Immature natural killer cell (primary cell): ENCODE measurements at regions not wholly inside any gene's neighbourhood (a gene's known extent, or its start where the extent isn't known, plus 50 kb on each side); places are given as distances from the start of the nearest gene placed in this dataset.

Source experiments
- DNase-seq, 3 donors: peaks; one replicate each; pipeline ENCODE4 v3.0.0; 2022; ENCODE audit warnings: mixed read lengths in 1 of 3
- H3K27ac Mint-ChIP-seq, 6 donors: one replicate each; pipeline ENCODE4 v1.8.0; 2020; ENCODE audit warnings: mixed read lengths in 6 of 6, mild to moderate bottlenecking in 5 of 6, inconsistent platforms in 4 of 6, moderate library complexity in 3 of 6
- H3K27me3 Mint-ChIP-seq, 3 donors: one replicate each; pipeline ENCODE4 v1.8.0; 2020 to 2021; ENCODE audit warnings: low read depth in 3 of 3, mild to moderate bottlenecking in 3 of 3, mixed read lengths in 3 of 3, moderate library complexity in 3 of 3, inconsistent platforms in 1 of 3
- H3K36me3 Mint-ChIP-seq, 3 donors: one replicate each; pipeline ENCODE4 v1.8.0; 2020; ENCODE audit warnings: mixed read lengths in 3 of 3, inconsistent platforms in 2 of 3, mild to moderate bottlenecking in 2 of 3
- H3K4me1 Mint-ChIP-seq, 2 donors: one replicate each; pipeline ENCODE4 v1.8.0; 2020; ENCODE audit warnings: inconsistent platforms in 2 of 2, mild to moderate bottlenecking in 2 of 2, mixed read lengths in 2 of 2, moderate library complexity in 1 of 2
- H3K4me3 Mint-ChIP-seq, 5 donors: one replicate each; pipeline ENCODE4 v1.8.0; 2020; ENCODE audit warnings: mild to moderate bottlenecking in 5 of 5, mixed read lengths in 5 of 5, inconsistent platforms in 3 of 5, moderate library complexity in 3 of 5
- H3K9me3 Mint-ChIP-seq, 6 donors: one replicate each; pipeline ENCODE4 v1.8.0; 2020; ENCODE audit warnings: mild to moderate bottlenecking in 6 of 6, mixed read lengths in 6 of 6, inconsistent platforms in 4 of 6, moderate library complexity in 3 of 6

DNA sequence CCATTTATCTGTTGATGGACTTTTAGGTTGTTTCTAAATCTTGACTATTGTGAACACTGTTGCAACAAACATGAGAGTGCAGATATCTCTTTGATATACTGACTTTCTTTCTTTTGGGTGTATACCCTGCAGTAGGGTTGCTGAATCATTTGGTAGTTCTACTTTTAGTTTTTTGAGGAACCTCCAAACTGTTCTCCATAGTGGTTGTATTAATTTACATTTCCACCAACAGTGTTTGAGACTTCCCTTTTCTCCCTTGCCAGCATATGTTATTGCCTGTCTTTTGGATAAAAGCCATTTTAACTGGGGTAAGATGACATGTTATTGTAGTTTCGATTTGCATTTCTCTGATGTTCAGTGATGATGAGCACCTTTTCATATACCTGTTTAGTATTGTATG is 330.0 kb downstream of the DDX10 start:
- Mint-ChIP-seq H3K27ac (no peak overlapping the region), H3K9me3 (peaks cover 0 to 7% (median 5%) of the 10 kb centered on the region in 6 donors), H3K4me1 (no peaks in the 10 kb centered on the region), H3K4me3 (no peak overlapping the region), H3K27me3 (peaks cover 0 to 6% (median 4%) of the 10 kb centered on the region in 3 donors), H3K36me3 (no peaks in the 10 kb centered on the region)
- no peak for DNase-seq

DNA sequence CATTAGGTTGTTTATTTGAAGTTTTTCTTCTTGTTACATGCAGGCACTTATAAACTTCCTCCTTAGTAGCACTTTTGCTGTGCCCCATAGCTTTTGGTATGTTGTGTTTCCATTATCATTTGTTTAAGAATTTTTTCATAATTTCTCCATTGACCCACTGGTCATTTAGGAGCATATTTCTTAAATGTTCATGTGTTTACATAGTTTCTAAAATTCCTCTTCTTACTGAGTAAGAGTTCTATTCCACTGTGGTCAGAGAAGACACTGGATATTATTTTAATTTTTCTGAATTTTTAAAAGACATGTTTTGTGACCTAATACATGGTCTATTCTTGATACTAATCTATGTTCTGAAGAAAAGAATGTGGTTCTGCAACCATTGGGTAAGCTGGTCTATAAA is 333.0 kb downstream of the DDX10 start:
- Mint-ChIP-seq H3K4me1 (no peaks in the 10 kb centered on the region), H3K36me3 (no peaks in the 10 kb centered on the region), H3K27me3 (peaks cover 0 to 8% (median 4%) of the 10 kb centered on the region in 3 donors), H3K27ac (no peak overlapping the region), H3K9me3 (peaks cover 0 to 10% (median 7%) of the 10 kb centered on the region in 6 donors), H3K4me3 (no peak overlapping the region)
- no peak for DNase-seq

DNA sequence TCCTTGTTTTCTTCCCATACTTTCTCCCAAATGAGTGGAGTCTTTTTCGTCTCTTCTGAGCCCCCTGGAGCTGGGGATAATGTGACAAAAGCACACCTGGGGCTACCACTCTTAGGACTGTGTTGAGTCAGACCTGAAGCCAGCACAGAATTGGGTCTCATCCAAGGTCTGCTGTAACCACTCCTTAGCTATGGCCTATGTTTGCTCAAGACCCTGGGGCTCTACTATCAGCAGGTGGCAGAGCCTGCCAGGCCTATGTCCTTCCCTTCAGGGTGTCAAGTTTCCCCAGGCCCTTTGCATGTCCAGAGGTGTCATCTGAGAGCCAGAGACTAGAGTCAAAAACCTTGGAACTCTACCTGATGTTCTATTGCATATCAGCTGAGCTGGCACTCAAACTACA is 335.7 kb downstream of the DDX10 start:
- Mint-ChIP-seq H3K36me3 (no peaks in the 10 kb centered on the region), H3K4me1 (no peaks in the 10 kb centered on the region), H3K9me3 (peaks cover 0 to 10% (median 7%) of the 10 kb centered on the region in 6 donors), H3K27me3 (peaks cover 0 to 8% (median 2%) of the 10 kb centered on the region in 3 donors), H3K27ac (no peak overlapping the region), H3K4me3 (no peak overlapping the region)
- no peak for DNase-seq

GRCh38 chr11:109001585-109001984 is 336.7 kb downstream of the DDX10 start:
- H3K36me3 Mint-ChIP-seq, result no peaks in the 10 kb centered on the region
- H3K4me1 Mint-ChIP-seq, result no peaks in the 10 kb centered on the region
- no peak overlapping the region for H3K4me3 Mint-ChIP-seq

GRCh38 chr11:109012991-109013390 is 348.1 kb downstream of the DDX10 start:
- H3K27ac Mint-ChIP-seq, result no peak overlapping the region
- no peak overlapping the region for H3K4me3 Mint-ChIP-seq
- DNase-seq, result no peak
- peaks cover 0 to 7% (median 6%) of the 10 kb centered on the region in 3 donors for H3K27me3 Mint-ChIP-seq
- no peaks in the 10 kb centered on the region for H3K4me1 Mint-ChIP-seq
- no peaks in the 10 kb centered on the region for H3K9me3 Mint-ChIP-seq
- H3K36me3 Mint-ChIP-seq, result no peaks in the 10 kb centered on the region

More at GRCh38 chr11:109001585-109001984, 336.7 kb downstream of the DDX10 start:
- DNase-seq, result no peak
- Mint-ChIP-seq H3K27me3 (peaks cover 2 to 8% (median 2%) of the 10 kb centered on the region in 3 donors), H3K9me3 (peaks cover 0 to 10% (median 7%) of the 10 kb centered on the region in 6 donors), H3K27ac (no peak overlapping the region)

GRCh38 chr11:109015283-109015682 is 350.4 kb downstream of the DDX10 start:
- peaks cover 4 to 7% (median 6%) of the 10 kb centered on the region in 3 donors for H3K27me3 Mint-ChIP-seq
- no peaks in the 10 kb centered on the region for H3K36me3 Mint-ChIP-seq
- no peaks in the 10 kb centered on the region for H3K9me3 Mint-ChIP-seq
- DNase-seq, result no peak
- H3K27ac Mint-ChIP-seq, result no peak overlapping the region
- H3K4me3 Mint-ChIP-seq, result no peak overlapping the region
- H3K4me1 Mint-ChIP-seq, result peaks cover 13 to 21% of the 10 kb centered on the region in 2 donors

DNA sequence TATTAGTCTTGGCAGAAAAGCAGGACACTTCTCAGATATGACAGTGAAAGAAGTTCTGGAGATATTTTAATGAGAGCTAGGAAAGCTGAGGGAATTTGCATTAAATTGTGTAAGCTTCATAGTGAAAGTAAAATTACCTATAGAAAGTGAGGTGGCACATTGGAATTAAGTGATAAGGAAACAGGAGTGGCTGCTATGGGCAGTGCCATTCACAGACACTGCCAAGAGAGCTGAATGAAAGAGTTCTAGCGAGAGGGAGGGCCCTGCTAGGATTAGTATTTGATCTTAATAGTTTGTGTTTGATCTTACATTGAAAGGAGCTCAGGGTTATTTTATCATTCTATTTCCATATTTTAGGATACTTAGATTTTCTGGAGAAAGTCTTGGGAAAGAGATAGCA is 351.9 kb downstream of the DDX10 start:
- H3K27me3 Mint-ChIP-seq, result peaks cover 4 to 7% (median 6%) of the 10 kb centered on the region in 3 donors

DNA sequence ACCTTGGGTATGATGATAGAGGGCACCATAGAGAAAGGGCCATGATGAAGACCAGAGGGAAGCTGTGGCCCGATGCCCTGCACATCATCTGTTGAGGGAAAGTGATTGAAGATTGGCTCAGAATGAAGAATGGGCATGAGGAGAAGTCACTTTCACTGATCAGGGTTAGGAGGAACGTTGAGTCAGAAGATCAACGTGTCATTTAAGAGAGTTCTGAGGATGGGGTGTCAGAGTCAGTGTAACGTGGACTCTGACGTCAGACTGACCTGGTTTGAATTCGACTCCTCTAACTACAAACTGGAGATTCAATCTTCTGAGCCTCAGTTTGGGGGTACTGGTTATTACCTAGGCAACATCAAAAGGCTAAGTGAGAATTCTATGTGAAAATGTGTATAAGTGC is 352.6 kb downstream of the DDX10 start:
- H3K36me3 Mint-ChIP-seq, result no peaks in the 10 kb centered on the region
- peaks cover 4 to 7% (median 5%) of the 10 kb centered on the region in 3 donors for H3K27me3 Mint-ChIP-seq
- no peak for DNase-seq

More for the DNA sequence above, 351.9 kb downstream of the DDX10 start:
- DNase-seq, result no peak
- Mint-ChIP-seq H3K36me3 (no peaks in the 10 kb centered on the region), H3K27ac (no peak overlapping the region), H3K4me3 (no peak overlapping the region), H3K9me3 (no peaks in the 10 kb centered on the region), H3K4me1 (peaks cover 15 to 31% of the 10 kb centered on the region in 2 donors)

DNA sequence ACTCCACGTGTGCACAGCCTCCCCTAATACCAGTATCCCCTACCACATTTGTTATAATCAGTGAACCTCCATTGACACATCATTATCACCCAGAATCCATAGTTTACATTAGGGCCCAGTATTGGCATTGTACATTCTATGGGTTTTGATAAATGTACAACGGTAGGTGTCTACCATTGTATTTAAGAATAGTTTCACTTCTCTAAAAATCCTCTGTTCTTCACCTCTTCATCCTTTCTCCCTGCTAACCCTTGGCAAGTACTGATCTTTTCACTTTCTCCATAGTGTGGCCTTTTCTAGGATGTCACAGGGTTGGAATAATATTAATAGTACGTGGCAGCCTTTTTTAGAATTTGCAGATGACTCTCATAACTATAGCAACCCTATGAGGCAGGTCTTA is 353.8 kb downstream of the DDX10 start:
- DNase-seq, result no peak
- no peaks in the 10 kb centered on the region for H3K9me3 Mint-ChIP-seq
- no peak overlapping the region for H3K4me3 Mint-ChIP-seq

More for the DNA sequence above, 352.6 kb downstream of the DDX10 start:
- H3K27ac Mint-ChIP-seq, result no peak overlapping the region
- no peaks in the 10 kb centered on the region for H3K9me3 Mint-ChIP-seq
- H3K4me1 Mint-ChIP-seq, result peaks cover 15 to 38% of the 10 kb centered on the region in 2 donors
- H3K4me3 Mint-ChIP-seq, result no peak overlapping the region

DNA sequence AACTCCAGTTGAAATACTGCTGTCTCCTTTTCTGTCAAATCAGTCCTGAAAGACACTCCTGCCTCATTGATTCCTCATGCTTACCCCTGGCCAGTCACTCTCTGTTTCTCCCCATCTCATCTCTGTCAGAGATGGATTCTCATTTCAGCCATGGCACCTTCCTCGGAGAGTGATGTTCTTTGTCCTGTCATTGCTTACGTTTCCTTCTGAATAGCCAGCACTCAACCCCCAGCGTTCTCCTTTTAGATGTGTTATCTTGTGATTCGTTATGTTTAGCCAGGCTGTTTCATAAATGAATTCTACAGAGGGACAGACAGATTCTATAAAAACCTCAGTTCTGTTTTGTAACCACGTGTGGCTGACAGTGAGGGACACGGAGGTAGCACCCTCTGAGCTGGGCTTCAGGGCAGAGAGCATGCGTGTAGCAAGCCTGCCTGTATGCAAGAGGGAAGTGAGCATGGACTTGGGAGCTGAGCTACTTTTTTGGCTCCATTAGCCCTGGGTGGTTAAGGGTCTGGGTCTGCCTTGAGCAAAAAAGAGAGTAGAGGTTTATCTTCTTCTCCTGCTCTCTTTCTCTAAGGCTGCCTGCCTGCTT is 354.6 kb downstream of the DDX10 start:
- H3K27me3 Mint-ChIP-seq, result peaks cover 0 to 4% (median 3%) of the 10 kb centered on the region in 3 donors
- no peaks in the 10 kb centered on the region for H3K36me3 Mint-ChIP-seq
- H3K9me3 Mint-ChIP-seq, result no peaks in the 10 kb centered on the region
- peak; percentile 20 to 28 (median 20) for DNase-seq
- H3K4me3 Mint-ChIP-seq, result peak overlapping the region; percentile 8 to 47 (median 18)
- peak overlapping the region in 5 of 6 donors; percentile 0 to 55 (median 32) for H3K27ac Mint-ChIP-seq
- peaks cover 15 to 38% of the 10 kb centered on the region in 2 donors for H3K4me1 Mint-ChIP-seq

More for the DNA sequence above, 353.8 kb downstream of the DDX10 start:
- H3K36me3 Mint-ChIP-seq, result no peaks in the 10 kb centered on the region
- peaks cover 0 to 4% (median 3%) of the 10 kb centered on the region in 3 donors for H3K27me3 Mint-ChIP-seq
- peaks cover 15 to 38% of the 10 kb centered on the region in 2 donors for H3K4me1 Mint-ChIP-seq
- peak overlapping the region in 1 of 6 donors; percentile 0 for H3K27ac Mint-ChIP-seq

GRCh38 chr11:109023036-109023435 is 358.2 kb downstream of the DDX10 start:
- peak in 1 of 3 donors; percentile 19 for DNase-seq
- H3K4me1 Mint-ChIP-seq, result peaks cover 15 to 38% of the 10 kb centered on the region in 2 donors
- no peak overlapping the region for H3K27ac Mint-ChIP-seq
- H3K4me3 Mint-ChIP-seq, result no peak overlapping the region
- H3K36me3 Mint-ChIP-seq, result no peaks in the 10 kb centered on the region
- peaks cover 0 to 2% (median 0%) of the 10 kb centered on the region in 6 donors for H3K9me3 Mint-ChIP-seq
- peaks cover 0 to 4% (median 2%) of the 10 kb centered on the region in 3 donors for H3K27me3 Mint-ChIP-seq

- peaks cover 0 to 4% of the 10 kb centered on the region in 2 donors for H3K4me1 Mint-ChIP-seq
- no peak for DNase-seq
- H3K36me3 Mint-ChIP-seq, result no peaks in the 10 kb centered on the region
- peaks cover 0 to 2% (median 0%) of the 10 kb centered on the region in 6 donors for H3K9me3 Mint-ChIP-seq
- peaks cover 0 to 8% (median 2%) of the 10 kb centered on the region in 3 donors for H3K27me3 Mint-ChIP-seq
- no peak overlapping the region for H3K4me3 Mint-ChIP-seq
- no peak overlapping the region for H3K27ac Mint-ChIP-seq
Observed at GRCh38 chr11:109026891-109027489, 362.1 kb downstream of the DDX10 start.

DNA sequence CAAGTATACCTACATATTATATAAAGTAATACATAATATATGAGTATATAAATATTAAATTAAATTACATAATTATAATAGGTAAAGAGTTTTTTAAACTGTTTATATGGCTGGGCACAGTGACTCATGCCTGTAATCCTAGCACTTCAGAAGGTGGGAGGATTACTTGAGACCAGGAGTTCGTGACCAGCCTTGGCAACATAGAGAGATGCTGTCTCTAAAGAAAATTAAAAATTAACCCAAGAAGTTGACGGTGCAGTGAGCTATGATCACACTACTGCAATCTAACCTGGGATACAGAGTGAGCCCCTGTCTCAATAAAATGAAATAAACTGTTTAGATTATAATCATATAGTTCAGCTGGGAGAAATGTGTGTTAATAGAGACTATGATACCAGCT is 363.0 kb downstream of the DDX10 start:
- Mint-ChIP-seq H3K4me3 (no peak overlapping the region), H3K27me3 (peaks cover 0 to 8% (median 2%) of the 10 kb centered on the region in 3 donors), H3K36me3 (no peaks in the 10 kb centered on the region), H3K27ac (no peak overlapping the region), H3K9me3 (peaks cover 0 to 2% (median 0%) of the 10 kb centered on the region in 6 donors), H3K4me1 (no peaks in the 10 kb centered on the region)
- DNase-seq, result no peak

- no peak for DNase-seq
- Mint-ChIP-seq H3K27me3 (peaks cover 0 to 13% (median under 1%) of the 10 kb centered on the region in 3 donors), H3K4me1 (no peaks in the 10 kb centered on the region), H3K4me3 (no peak overlapping the region), H3K27ac (no peak overlapping the region), H3K9me3 (peaks cover 0 to 2% (median 0%) of the 10 kb centered on the region in 6 donors), H3K36me3 (no peaks in the 10 kb centered on the region)
Observed at GRCh38 chr11:109029927-109030326, 365.1 kb downstream of the DDX10 start.
